ENCODE measurements at regions not wholly inside any gene's neighbourhood (a gene's known extent, or its start where the extent isn't known, plus 50 kb on each side); places are given as distances from the start of the nearest gene placed in this dataset.

DNA sequence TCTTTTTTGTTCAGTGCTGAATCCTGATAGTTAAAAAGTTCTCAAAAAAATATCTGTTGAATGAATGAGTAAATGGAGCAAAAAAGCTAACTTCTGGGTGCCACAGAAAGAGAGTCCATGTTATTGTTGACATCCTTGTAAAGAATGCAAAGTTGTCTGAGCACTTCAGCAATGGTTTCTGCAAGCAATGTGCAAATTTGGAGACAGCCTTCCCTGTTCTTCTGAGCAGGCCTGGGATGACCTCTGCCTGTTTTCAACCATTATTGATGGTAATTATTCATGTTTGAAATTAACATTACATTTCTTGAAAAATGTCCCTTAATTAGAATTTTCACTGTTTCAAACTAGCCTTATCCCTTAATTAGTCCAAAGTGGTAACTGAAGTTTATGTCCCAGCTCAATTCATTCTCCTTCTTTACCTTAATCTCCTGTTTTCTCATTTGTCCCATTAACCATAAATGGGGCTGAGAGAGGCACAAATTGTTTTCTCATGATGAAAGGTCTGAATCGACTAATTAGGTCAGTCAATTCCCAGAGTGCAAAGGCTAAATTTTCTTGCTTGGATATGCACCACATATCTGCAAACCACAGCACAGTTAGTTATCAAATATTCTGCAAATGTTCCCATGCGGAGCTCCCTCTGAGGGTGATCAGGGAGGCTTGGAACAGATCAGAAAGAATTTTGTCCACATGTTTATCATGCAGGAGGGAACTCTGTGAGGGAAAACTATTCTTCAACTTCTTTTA, 139.4 kb upstream of the KRR1 start:
- no peak overlapping the region for H2AFZ ChIP-seq (replicated peaks; ENCODE audit: low read length, poor library complexity)
- BruUV-seq (replicated peaks), result no TSS peak
- dilution Hi-C loops (cut with HindIII; ENCODE audit: low sequenced_read_pairs, unreplicated experiment) (no loop called here), in situ Hi-C loops (cut with MboI; ENCODE audit: low sequenced_read_pairs) (no loop called here), intact Hi-C loops (cut with micrococcal nuclease) (no loop called here)
- H2BK5ac ChIP-seq (ENCODE audit: low read depth, low read length, poor library complexity, severe bottlenecking), result no peak overlapping the region
- no peaks in the 10 kb centered on the region for H3K9me1 ChIP-seq (ENCODE audit: insufficient read depth, low read length)
- no peak overlapping the region for H3K4me3 ChIP-seq (ENCODE audit: insufficient read depth, low read depth, low read length)
- DNase-seq (no peak), ATAC-seq (ENCODE audit: low read depth) (no peak)
- H3K79me1 ChIP-seq (ENCODE audit: low read depth in 1 of 2, low read length in 2 of 2), result no peaks in the 10 kb centered on the region
- H2BK20ac ChIP-seq (ENCODE audit: low read depth, low read length), result peak overlapping the region; percentile 42; the same call in 1 of the 2 replicates
- no peak overlapping the region for H3K27ac ChIP-seq (ENCODE audit: insufficient read depth, low read length)
- no peak overlapping the region for H3K14ac ChIP-seq (replicated peaks; ENCODE audit: low read depth, low read length)
- H3K36me3 ChIP-seq (ENCODE audit: control insufficient read depth, insufficient read depth, low read length), result no peaks in the 10 kb centered on the region
- H3K4me1 ChIP-seq (ENCODE audit: control insufficient read depth, insufficient read depth, low read length), result no peaks in the 10 kb centered on the region
- no peak overlapping the region for H3K56ac ChIP-seq (ENCODE audit: extremely low read depth, insufficient read depth, low read length)
- peak overlapping the region; percentile 67; the same call in 1 of the 2 replicates for H3K4ac ChIP-seq (ENCODE audit: low read depth, low read length)
- no peaks in the 10 kb centered on the region for H4K20me1 ChIP-seq (ENCODE audit: insufficient read depth, low read length)
- TF ChIP-seq POLR2A (IDR thresholded peaks at IDR 0.05; ENCODE audit: low read depth, low read length) (no peak), CEBPB (IDR thresholded peaks at IDR 0.05; ENCODE audit: low read depth, low read length) (no peak), MXI1 (IDR thresholded peaks at IDR 0.05; ENCODE audit: borderline replicate concordance, low read depth, low read length) (no peak), CHD1 (IDR thresholded peaks at IDR 0.05; ENCODE audit: low read depth, low read length) (no peak), BHLHE40 (IDR thresholded peaks at IDR 0.05; ENCODE audit: low read depth, low read length) (no peak), MAFK (IDR thresholded peaks at IDR 0.05; ENCODE audit: low read depth, low read length) (no peak), FOS (IDR thresholded peaks at IDR 0.05; ENCODE audit: low read depth, low read length) (no peak), RFX5 (IDR thresholded peaks at IDR 0.05; ENCODE audit: low read depth, low read length) (no peak), MAZ (IDR thresholded peaks at IDR 0.05; ENCODE audit: borderline replicate concordance, low read depth, low read length) (no peak), SMC3 (IDR thresholded peaks at IDR 0.05; ENCODE audit: low read depth, low read length) (no peak), RCOR1 (IDR thresholded peaks at IDR 0.05; ENCODE audit: insufficient replicate concordance, low read length) (no peak), NFE2L2 (IDR thresholded peaks at IDR 0.05; ENCODE audit: low read depth, low read length) (no peak)
- TF ChIP-seq, protein P1, sequence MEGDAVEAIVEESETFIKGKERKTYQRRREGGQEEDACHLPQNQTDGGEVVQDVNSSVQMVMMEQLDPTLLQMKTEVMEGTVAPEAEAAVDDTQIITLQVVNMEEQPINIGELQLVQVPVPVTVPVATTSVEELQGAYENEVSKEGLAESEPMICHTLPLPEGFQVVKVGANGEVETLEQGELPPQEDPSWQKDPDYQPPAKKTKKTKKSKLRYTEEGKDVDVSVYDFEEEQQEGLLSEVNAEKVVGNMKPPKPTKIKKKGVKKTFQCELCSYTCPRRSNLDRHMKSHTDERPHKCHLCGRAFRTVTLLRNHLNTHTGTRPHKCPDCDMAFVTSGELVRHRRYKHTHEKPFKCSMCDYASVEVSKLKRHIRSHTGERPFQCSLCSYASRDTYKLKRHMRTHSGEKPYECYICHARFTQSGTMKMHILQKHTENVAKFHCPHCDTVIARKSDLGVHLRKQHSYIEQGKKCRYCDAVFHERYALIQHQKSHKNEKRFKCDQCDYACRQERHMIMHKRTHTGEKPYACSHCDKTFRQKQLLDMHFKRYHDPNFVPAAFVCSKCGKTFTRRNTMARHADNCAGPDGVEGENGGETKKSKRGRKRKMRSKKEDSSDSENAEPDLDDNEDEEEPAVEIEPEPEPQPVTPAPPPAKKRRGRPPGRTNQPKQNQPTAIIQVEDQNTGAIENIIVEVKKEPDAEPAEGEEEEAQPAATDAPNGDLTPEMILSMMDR (conservative IDR thresholded peaks at IDR 0.05; ENCODE audit: low read depth, low read length), result no peak
- TF ChIP-seq, protein P2, sequence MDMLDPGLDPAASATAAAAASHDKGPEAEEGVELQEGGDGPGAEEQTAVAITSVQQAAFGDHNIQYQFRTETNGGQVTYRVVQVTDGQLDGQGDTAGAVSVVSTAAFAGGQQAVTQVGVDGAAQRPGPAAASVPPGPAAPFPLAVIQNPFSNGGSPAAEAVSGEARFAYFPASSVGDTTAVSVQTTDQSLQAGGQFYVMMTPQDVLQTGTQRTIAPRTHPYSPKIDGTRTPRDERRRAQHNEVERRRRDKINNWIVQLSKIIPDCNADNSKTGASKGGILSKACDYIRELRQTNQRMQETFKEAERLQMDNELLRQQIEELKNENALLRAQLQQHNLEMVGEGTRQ (IDR thresholded peaks at IDR 0.05; ENCODE audit: low read depth, low read length), result no peak
- TF ChIP-seq, protein P3, sequence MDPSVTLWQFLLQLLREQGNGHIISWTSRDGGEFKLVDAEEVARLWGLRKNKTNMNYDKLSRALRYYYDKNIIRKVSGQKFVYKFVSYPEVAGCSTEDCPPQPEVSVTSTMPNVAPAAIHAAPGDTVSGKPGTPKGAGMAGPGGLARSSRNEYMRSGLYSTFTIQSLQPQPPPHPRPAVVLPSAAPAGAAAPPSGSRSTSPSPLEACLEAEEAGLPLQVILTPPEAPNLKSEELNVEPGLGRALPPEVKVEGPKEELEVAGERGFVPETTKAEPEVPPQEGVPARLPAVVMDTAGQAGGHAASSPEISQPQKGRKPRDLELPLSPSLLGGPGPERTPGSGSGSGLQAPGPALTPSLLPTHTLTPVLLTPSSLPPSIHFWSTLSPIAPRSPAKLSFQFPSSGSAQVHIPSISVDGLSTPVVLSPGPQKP (IDR thresholded peaks at IDR 0.05; ENCODE audit: borderline replicate concordance, low read depth, low read length), result no peak
- H3K9ac ChIP-seq (ENCODE audit: low read depth, low read length), result no peak overlapping the region
- no peak overlapping the region for H2AK5ac ChIP-seq (ENCODE audit: low read depth, low read length)
- no peak overlapping the region for H4K8ac ChIP-seq (ENCODE audit: low read depth in 2 of 2, low read length in 2 of 2)
- no peak overlapping the region for H3K4me2 ChIP-seq (ENCODE audit: low read depth, low read length)
- peak overlapping the region; percentile 26; the same call in 1 of the 3 replicates for H2BK15ac ChIP-seq (ENCODE audit: low read depth, low read length)
- no peak overlapping the region for H4K5ac ChIP-seq (ENCODE audit: low read depth, low read length)
- ChIA-PET POLR2A (ENCODE audit: unreplicated experiment) (no interaction called here), CTCF (interaction anchor here (0.9 to 1.0 kb wide), 2 partner anchors 10 to 279 kb away, joined by 3 to 4 read pairs; no protein-coding TSS in a partner anchor)
- 0 out of 2 replicates have a peak overlapping the region, but pooled peaks have one; percentile 8 for H2BK120ac ChIP-seq (ENCODE audit: low read depth, low read length)
- H3K9me3 ChIP-seq (ENCODE audit: control insufficient read depth, insufficient read depth, low read length), result no peaks in the 10 kb centered on the region
- WGBS, 2 experiments (ENCODE audit: extremely low coverage in 2 of 2, insufficient read length in 1 of 2), result no CpG with 5 or more reads among the region's 2 CpGs
- H3K23ac ChIP-seq (ENCODE audit: low read depth, low read length), result no peak overlapping the region
- no peaks in the 10 kb centered on the region for H3K27me3 ChIP-seq (ENCODE audit: control insufficient read depth, insufficient read depth, low read length)
- H4K91ac ChIP-seq (ENCODE audit: insufficient read depth, low read depth, low read length), result no peak overlapping the region
- no peak overlapping the region for H2AK9ac ChIP-seq (replicated peaks; ENCODE audit: low read depth, low read length, poor library complexity)
- no peak overlapping the region for H3K18ac ChIP-seq (ENCODE audit: low read depth, low read length)
